ENCODE measurements at regions not wholly inside any gene's neighbourhood (a gene's known extent, or its start where the extent isn't known, plus 50 kb on each side); places are given as distances from the start of the nearest gene placed in this dataset.

DNA sequence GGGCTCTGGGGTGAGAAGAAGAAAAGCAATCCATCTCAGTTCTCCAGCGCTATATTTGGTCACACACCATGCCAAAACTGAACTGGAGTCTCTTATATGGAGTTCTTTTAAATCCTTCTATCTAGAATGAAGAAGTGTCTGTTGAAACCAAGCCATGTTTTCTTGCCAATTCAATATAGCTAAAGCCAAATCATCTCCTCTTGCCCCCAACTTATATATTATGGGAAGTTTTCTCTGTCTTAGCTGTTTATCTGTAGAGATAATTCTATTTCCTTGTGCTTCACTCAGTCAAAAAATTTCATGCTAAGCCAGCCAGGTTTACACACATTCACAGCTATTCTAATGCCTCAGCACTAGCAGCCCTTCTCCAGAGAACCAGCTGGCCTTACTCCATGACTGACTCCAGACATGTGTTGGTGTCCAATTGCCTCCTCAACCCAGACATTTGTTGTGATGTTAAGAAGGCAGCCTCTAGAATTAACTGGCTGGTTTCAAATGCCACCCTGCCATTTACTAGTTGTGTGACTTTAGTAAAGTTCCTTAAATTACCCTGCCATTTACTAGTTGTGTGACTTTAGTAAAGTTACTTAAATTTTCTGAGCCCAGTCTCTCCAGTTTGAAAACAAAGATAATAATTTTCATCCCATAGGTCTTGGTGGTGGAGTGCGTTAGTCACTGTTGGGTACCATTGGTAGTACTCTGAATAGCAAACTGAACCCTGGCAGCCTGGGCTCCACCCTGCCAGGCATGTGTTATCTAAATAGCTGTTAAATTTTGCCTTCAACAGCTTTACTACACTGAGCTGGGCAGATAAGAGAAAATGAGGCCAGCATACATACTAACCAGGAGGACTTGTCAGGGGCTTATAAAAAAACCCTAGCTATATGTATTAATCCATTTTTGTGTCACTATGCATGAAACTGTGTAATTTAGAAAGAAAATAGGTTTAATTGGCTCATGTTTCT lies 525.1 kb downstream of the LMO7 start:
- intact Hi-C loops (cut with DNase I) = no loop called here
- no peaks in the 10 kb centered on the region for H3K27me3 ChIP-seq

DNA sequence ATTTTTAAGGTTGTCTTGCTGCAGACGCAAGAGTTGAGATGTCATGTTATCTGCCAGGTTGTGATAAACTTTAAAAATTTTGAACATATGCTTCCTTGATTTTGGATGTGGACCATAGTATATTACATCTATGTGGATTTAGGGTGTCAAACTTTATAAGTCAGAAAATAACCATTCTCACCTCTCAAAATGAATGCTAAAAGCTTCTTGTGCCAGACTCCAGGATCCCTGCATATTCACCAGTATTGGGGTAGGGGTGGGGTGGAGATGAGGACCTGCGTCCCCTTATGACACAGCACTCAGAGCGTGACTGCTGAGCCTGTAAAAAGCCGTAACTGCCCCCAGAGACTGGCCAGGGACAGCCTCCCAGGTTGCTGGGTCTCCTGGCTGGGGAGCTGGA lies 524.4 kb downstream of the LMO7 start:
- intact Hi-C loops (cut with DNase I) = no loop called here
- Histone ChIP-seq H3K9me3 (no peaks in the 10 kb centered on the region), H3K27ac (no peak overlapping the region), H3K27me3 (no peaks in the 10 kb centered on the region), H3K4me3 (no peak overlapping the region), H3K36me3 (no peaks in the 10 kb centered on the region), H3K4me1 (ENCODE audit: insufficient read depth) (peaks cover 1% of the 10 kb centered on the region)
- DNase-seq = no peak
- no peak for TF ChIP-seq EP300 (IDR thresholded peaks at IDR 0.05)
- no peak for TF ChIP-seq POLR2A (IDR thresholded peaks at IDR 0.05)
- TF ChIP-seq, protein P1, sequence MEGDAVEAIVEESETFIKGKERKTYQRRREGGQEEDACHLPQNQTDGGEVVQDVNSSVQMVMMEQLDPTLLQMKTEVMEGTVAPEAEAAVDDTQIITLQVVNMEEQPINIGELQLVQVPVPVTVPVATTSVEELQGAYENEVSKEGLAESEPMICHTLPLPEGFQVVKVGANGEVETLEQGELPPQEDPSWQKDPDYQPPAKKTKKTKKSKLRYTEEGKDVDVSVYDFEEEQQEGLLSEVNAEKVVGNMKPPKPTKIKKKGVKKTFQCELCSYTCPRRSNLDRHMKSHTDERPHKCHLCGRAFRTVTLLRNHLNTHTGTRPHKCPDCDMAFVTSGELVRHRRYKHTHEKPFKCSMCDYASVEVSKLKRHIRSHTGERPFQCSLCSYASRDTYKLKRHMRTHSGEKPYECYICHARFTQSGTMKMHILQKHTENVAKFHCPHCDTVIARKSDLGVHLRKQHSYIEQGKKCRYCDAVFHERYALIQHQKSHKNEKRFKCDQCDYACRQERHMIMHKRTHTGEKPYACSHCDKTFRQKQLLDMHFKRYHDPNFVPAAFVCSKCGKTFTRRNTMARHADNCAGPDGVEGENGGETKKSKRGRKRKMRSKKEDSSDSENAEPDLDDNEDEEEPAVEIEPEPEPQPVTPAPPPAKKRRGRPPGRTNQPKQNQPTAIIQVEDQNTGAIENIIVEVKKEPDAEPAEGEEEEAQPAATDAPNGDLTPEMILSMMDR (IDR thresholded peaks at IDR 0.05) = no peak
- 83 to 92% (median 92%) methylated on average over 4 of the region's 4 CpGs for WGBS, 3 donors

More for the DNA sequence above, 525.1 kb downstream of the LMO7 start:
- no peak overlapping the region for H3K27ac ChIP-seq
- 68 to 73% (median 68%) methylated on average over 2 of the region's 2 CpGs for WGBS, 3 donors
- H3K4me1 ChIP-seq (ENCODE audit: insufficient read depth) = peaks cover 1% of the 10 kb centered on the region
- no peaks in the 10 kb centered on the region for H3K9me3 ChIP-seq
- TF ChIP-seq POLR2A (IDR thresholded peaks at IDR 0.05) (no peak), EP300 (IDR thresholded peaks at IDR 0.05) (no peak)
- TF ChIP-seq, protein P1 (IDR thresholded peaks at IDR 0.05) = no peak
- H3K36me3 ChIP-seq = no peaks in the 10 kb centered on the region
- DNase-seq = no peak
- no peak overlapping the region for H3K4me3 ChIP-seq

DNA sequence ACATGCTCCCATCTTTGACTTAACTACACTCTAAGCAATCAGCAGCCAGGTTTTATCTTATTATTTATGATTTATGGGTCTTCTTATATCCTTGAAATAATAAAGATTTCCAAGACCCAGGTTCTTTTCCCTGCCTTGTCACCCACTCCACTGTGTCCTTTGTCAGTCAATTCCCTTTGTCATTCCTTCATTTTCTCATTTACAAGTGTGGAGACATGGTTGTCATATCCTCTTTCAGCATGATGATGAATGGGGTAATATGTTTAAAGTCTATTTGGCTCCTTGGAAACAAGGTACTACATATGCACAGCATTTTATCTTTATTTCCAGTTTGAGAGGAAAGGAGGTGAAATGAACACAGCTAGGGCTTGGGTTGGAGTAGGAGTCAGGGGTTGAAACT lies 521.8 kb downstream of the LMO7 start:
- Histone ChIP-seq H3K4me1 (ENCODE audit: insufficient read depth) (peaks cover 1% of the 10 kb centered on the region), H3K27ac (no peak overlapping the region), H3K36me3 (no peaks in the 10 kb centered on the region), H3K27me3 (no peaks in the 10 kb centered on the region), H3K4me3 (no peak overlapping the region), H3K9me3 (no peaks in the 10 kb centered on the region)
- no peak for DNase-seq
- TF ChIP-seq EP300 (IDR thresholded peaks at IDR 0.05) (no peak), POLR2A (IDR thresholded peaks at IDR 0.05) (no peak)
- TF ChIP-seq, protein P1 (IDR thresholded peaks at IDR 0.05) = no peak
- intact Hi-C loops (cut with DNase I) = no loop called here

DNA sequence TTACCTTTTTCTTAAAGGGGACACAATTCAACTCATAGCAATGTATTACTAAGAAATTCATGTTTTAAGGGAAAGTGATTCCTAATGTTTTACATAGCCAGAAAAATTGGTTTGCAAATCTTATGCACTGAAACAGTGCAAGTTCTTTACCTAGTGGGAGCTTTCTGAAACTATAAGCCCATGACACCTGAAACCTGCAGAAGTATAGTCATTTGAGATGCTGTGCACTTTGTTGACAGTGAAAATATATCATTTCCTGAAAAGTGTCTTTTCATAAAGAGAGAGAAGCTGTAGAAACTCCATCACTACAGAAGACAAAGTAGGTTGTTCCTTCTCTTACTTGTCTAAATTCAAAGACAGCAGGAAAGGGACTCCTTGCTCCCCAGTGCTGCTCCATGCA lies 517.1 kb downstream of the LMO7 start:
- intact Hi-C loops (cut with DNase I) = no loop called here
- H3K9me3 ChIP-seq = no peaks in the 10 kb centered on the region
- H3K4me1 ChIP-seq (ENCODE audit: insufficient read depth) = no peaks in the 10 kb centered on the region

More for the DNA sequence above, 517.1 kb downstream of the LMO7 start:
- Histone ChIP-seq H3K27ac (no peak overlapping the region), H3K36me3 (no peaks in the 10 kb centered on the region), H3K4me3 (no peak overlapping the region), H3K27me3 (no peaks in the 10 kb centered on the region)
- TF ChIP-seq POLR2A (IDR thresholded peaks at IDR 0.05) (no peak), EP300 (IDR thresholded peaks at IDR 0.05) (no peak)
- TF ChIP-seq, protein P1 (IDR thresholded peaks at IDR 0.05) = no peak
- DNase-seq = no peak

Data from ovary (tissue), 7 donors.